SK-N-SH treated with all-trans-retinoic acid at 6 μM for 48 hours (cell line): ENCODE measurements at regions not wholly inside any gene's neighbourhood (a gene's known extent, or its start where the extent isn't known, plus 50 kb on each side); places are given as distances from the start of the nearest gene placed in this dataset.

Source experiments
- ARNTL ChIP-seq: fragments of 450-650 bp; formaldehyde crosslinking; IDR thresholded peaks from 2 replicates; pipeline ENCODE4 v1.5.0; 2020; ENCODE audit warnings: low read depth, mild to moderate bottlenecking, moderate library complexity, borderline replicate concordance
- ESRRG ChIP-seq: fragments of 250-450 bp; sonication (Bioruptor Pico); IDR thresholded peaks from 2 replicates; pipeline ENCODE4 v1.6.1; 2021; ENCODE audit warnings: mild to moderate bottlenecking
- GLIS3 ChIP-seq: fragments of 250-450 bp; sonication (Bioruptor Pico); IDR thresholded peaks from 2 replicates; pipeline ENCODE4 v1.5.0; 2020; ENCODE audit warnings: mild to moderate bottlenecking, moderate library complexity
- OSR1 ChIP-seq: fragments of 250-450 bp; sonication (Bioruptor Pico); IDR thresholded peaks from 2 replicates; pipeline ENCODE4 v1.8.0; 2022; ENCODE audit warnings: moderate library complexity, mild to moderate bottlenecking, inconsistent platforms
- PATZ1 ChIP-seq: fragments of 250-450 bp; sonication (Bioruptor Pico); IDR thresholded peaks from 2 replicates; pipeline ENCODE4 v1.8.0; 2020; ENCODE audit warnings: mild to moderate bottlenecking, moderate library complexity, borderline replicate concordance
- POU6F1 ChIP-seq: fragments of 250-450 bp; sonication (Bioruptor Pico); IDR thresholded peaks from 2 replicates; pipeline ENCODE4 v1.8.0; 2021; ENCODE audit warnings: low read depth, mild to moderate bottlenecking, moderate library complexity, borderline replicate concordance
- PPARA ChIP-seq: fragments of 250-450 bp; sonication (Bioruptor Pico); IDR thresholded peaks from 2 replicates; pipeline ENCODE4 v1.5.0; 2020; ENCODE audit warnings: mild to moderate bottlenecking, borderline replicate concordance
- SNAI2 ChIP-seq: fragments of 250-450 bp; sonication (Bioruptor Pico); IDR thresholded peaks from 2 replicates; pipeline ENCODE4 v1.5.0; 2020; ENCODE audit warnings: mild to moderate bottlenecking, moderate library complexity
- TCF4 ChIP-seq: fragments of 250-450 bp; sonication (Bioruptor Pico); IDR thresholded peaks from 2 replicates; pipeline ENCODE4 v1.8.0; 2021; ENCODE audit warnings: mild to moderate bottlenecking, moderate library complexity, borderline replicate concordance
- TOX ChIP-seq: fragments of 250-450 bp; sonication (Bioruptor Pico); IDR thresholded peaks from 2 replicates; pipeline ENCODE4 v1.8.0; 2021; ENCODE audit warnings: mild to moderate bottlenecking, moderate library complexity, borderline replicate concordance
- ZC3H10 ChIP-seq: fragments of 250-450 bp; sonication (Bioruptor Pico); IDR thresholded peaks from 2 replicates; pipeline ENCODE4 v1.5.1; 2021; ENCODE audit warnings: mild to moderate bottlenecking, moderate library complexity

GRCh38 chr10:113317489-113317888, 235.4 kb upstream of the HABP2 start:
- TF ChIP-seq SNAI2 (no peak), PATZ1 (CRISPR knock-in tag) (no peak), POU6F1 (CRISPR knock-in tag) (no peak), OSR1 (CRISPR knock-in tag) (no peak), ESRRG (CRISPR knock-in tag) (no peak), ZC3H10 (no peak), PPARA (CRISPR knock-in tag) (no peak), TCF4 (CRISPR knock-in tag) (no peak), TOX (CRISPR knock-in tag) (no peak), GLIS3 (no peak), ARNTL (no peak)
